GM10248 (cell line): ENCODE measurements at regions not wholly inside any gene's neighbourhood (a gene's known extent, or its start where the extent isn't known, plus 50 kb on each side); places are given as distances from the start of the nearest gene placed in this dataset.

Experiments used
- CTCF ChIA-PET: fragments of 300-600 bp; sonication (Branson Sonifier 250); formaldehyde crosslinking; extraction: SDS; loops from one replicate; lab custom pipeline; 2021; ENCODE audit warnings: antibody characterized with exemption; lab: Yijun Ruan, JAX
- POLR2A ChIA-PET: fragments of 350-650 bp; sonication (Branson Sonifier 250); formaldehyde crosslinking; extraction: SDS; loops from one replicate; lab custom pipeline; 2020; ENCODE audit warnings: antibody characterized with exemption; lab: Yijun Ruan, JAX
- DNase-seq: peaks from one replicate; pipeline ENCODE4 v3.0.0; 2012; ENCODE audit errors: extremely low spot score
- CTCF ChIP-seq: IDR thresholded peaks from 2 replicates; pipeline ENCODE4 v1.5.1; 2012; ENCODE audit warnings: mild to moderate bottlenecking, low read depth; ENCODE audit errors: extremely low read depth, missing control alignments, control extremely low read depth

GRCh38 chr13:40863723-40864122, 74.3 kb downstream of the SLC25A15 start:
- no peak for DNase-seq
- ChIA-PET CTCF (no interaction called here), POLR2A (no interaction called here)
- TF ChIP-seq CTCF = no peak

- no peak for DNase-seq
- TF ChIP-seq CTCF = no peak
- ChIA-PET CTCF (interaction anchor here (1.0 kb wide), 1 partner anchor 12 kb away, joined by 3 read pairs; no protein-coding TSS in a partner anchor), POLR2A (no interaction called here)
These were observed 84.8 kb downstream of the SLC25A15 start for GRCh38 chr13:40874138-40874779.

DNA sequence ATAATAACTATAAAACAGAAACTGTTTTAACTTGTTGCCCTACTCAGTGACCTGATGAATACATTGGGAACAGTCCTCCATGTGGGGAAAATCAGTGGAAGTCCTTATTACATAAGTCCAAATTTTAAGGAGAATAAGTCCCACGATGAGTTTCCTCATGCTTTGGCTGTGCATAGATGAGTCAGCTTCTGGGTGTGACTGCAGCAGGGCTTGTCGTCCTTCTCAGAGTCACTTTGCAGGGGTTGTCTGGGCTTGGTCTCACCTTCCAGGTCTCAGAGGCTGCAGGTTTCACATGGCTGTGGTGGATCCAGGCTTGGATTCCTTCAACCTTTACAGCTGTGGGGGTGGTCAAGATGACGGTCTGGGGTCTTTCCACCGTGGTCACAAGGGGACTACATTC, 85.6 kb downstream of the SLC25A15 start:
- TF ChIP-seq CTCF = no peak
- DNase-seq = no peak
- POLR2A ChIA-PET = no interaction called here
- CTCF ChIA-PET = no interaction called here

- ChIA-PET POLR2A (no interaction called here), CTCF (interaction anchor here (0.9 kb wide), 1 partner anchor 30 kb away, joined by 3 read pairs; no protein-coding TSS in a partner anchor)
- DNase-seq = no peak
- TF ChIP-seq CTCF = no peak
These were observed 86.2 kb downstream of the SLC25A15 start for GRCh38 chr13:40875583-40875982.

- DNase-seq = no peak
- ChIA-PET POLR2A (no interaction called here), CTCF (interaction anchor here (0.9 kb wide), 1 partner anchor 29 kb away, joined by 3 read pairs; no protein-coding TSS in a partner anchor)
- TF ChIP-seq CTCF = no peak
These were observed 86.8 kb downstream of the SLC25A15 start for GRCh38 chr13:40876020-40876738.

DNA sequence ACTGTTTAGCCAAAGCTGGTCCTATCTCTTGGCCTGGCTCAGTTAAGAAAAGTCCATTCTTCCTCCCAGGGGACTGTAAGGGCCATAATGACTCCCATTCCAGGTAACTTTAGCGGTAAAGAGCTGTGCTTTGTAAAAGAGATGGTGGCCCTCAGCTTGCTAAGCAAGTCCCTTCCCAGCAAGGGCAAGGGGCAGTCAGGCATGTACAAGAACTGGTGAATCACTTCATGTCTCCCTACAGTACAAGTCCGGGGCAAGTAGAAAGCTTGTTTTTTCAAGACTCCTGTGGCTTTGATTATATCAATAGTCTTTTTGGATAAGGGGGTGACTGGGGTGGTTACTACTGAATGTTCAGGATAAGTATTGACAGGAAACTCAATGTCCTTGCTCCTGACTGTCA, 88.9 kb downstream of the SLC25A15 start:
- DNase-seq = no peak
- no peak for TF ChIP-seq CTCF
- ChIA-PET CTCF (no interaction called here), POLR2A (no interaction called here)
